ENCODE measurements at regions not wholly inside any gene's neighbourhood (a gene's known extent, or its start where the extent isn't known, plus 50 kb on each side); places are given as distances from the start of the nearest gene placed in this dataset.
A peak's percentile ranks its signal among the peaks of the same experiment; 100 is the strongest.
"Not testable (repeated sequence)": the region's sequence is repeated elsewhere in the genome, so short reads cannot be mapped to it uniquely, and the experiment has no call there.

- DNase-seq, result no peak
Measured at GRCh38 chrX:45557387-45557786, 356.7 kb upstream of the DIPK2B start.

DNA sequence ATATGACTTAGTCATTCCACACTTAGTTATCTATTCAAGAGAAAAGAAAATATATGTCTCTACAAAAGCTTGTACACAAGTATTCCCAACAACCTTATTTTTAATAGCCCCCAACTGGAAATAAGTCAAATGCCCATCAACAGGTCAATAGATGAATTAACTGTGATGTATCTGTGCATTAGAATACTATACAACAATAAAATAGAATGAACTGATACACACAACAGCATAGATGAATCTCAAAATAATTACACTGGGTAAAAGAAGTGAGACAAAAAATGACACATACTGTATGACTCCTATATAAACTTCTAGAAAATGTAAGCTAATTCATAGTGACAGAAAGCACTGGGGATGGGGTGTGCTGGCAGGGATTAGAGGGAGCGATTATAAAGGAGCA, 354.1 kb upstream of the DIPK2B start:
- no peak for DNase-seq

DNA sequence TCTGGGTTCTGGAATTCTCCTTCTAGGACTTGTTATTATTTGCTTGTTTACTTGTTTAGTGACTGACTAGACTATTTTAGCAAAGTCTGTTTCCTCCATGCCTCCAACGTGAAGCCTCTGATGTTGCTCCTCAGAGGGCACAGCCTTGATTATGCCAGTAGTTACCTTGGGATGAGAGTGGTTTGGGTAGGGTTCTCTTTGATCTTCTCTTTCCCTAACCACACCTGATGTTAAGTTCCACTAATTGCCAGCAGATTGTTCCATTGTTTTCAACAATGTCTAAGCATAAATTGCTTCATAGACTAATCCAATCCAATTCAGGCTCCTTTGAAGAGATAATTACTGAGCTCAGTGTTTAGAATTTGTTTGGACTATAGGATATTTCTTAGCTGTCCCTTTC, 352.7 kb upstream of the DIPK2B start:
- DNase-seq, result no peak

DNA sequence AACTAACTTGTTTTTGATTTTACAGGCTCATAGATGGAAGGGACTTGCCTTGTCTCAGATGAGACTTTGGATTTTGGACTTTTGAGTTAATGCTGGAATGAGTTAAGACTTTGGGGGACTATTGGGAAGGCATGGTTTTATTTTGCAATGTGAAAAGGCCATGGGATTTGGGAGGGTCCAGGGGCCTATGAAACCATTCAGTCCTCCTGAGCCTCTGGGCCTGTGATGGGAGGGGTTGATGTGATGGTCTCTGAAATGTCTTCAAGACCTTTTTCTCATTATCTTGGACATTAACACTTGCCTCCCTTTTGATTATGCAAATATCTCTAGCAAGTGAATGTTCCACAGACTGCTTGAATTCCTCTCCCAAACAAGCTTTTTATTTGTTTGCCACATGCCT, 346.0 kb upstream of the DIPK2B start:
- DNase-seq, result not testable (repeated sequence)

DNA sequence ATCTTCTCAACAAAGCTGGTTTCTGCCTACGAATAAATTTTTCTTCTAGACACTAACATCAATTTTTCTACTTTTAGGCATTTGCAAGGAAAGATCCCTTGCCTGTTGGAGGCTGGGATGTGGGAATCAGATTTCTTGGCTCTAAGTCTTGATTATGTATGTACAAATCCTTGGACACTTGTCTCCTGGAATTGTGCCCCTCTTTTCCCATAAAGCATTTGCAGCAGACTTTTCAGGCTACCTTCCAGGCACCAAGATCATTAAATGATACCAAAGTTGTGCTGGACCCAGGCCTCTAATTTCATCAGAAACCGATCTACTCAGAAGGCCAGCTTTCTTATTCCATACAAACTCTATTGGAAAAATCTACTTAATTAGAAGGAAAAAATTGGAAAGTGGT, 339.5 kb upstream of the DIPK2B start:
- DNase-seq, result no peak

- no peak for DNase-seq
Measured at GRCh38 chrX:45537936-45538335, 337.3 kb upstream of the DIPK2B start.

DNA sequence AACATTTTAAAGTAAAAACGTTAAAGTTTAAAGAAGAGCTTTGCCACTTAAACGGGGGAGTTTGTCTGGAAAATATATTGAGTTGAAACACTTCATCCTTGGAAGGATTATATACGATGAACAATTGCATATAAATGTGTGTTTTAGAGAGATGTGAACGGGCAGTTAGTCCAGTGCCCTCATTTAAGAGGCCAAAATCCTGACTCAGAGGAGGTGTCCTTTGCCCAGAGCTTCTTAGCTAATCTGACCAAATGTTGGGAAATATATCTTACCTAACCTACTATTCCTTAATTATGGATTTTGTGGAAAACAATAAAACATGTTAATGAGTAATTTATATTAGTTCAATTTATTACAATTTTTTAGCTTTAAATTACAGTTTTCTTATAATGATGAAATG, 327.2 kb upstream of the DIPK2B start:
- no peak for DNase-seq

DNA sequence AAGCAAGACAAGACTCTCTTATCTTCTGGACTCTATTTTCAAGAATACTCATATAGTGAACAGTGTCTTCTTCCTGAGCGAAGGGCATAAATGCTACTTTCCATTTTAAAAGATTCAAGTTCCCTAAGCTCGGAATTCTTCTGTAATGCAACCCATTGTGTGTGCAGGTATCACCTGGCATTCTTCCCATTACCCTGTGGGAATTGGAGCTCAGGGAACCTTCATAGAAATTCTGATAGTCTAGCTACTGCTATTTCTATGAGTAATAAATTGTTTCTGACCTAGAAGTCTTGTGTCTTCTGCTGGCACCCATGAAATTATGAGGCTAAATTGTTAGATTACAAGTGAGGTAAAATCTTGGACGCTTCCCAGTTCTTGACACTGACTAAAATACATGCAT, 324.1 kb upstream of the DIPK2B start:
- no peak for DNase-seq

DNA sequence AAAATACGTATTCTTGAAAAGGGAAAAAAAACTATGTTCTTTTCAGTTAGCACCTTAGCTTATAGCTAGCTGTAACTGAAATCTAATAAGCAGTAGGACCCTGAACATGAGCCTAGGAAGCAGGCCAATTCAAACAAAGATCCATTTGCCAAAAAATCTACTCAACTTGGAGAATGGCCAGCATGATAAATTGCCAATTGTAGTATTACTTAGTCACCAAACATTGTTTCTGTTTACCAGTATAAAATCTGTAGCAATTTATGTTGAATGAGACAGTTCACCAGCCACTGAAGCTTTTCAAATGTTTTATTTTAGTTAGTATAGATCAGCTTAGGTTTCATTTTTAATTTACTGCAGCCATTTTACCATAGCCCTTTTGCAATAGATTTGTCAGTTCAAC, 323.6 kb upstream of the DIPK2B start:
- DNase-seq, result no peak

GRCh38 chrX:45518552-45518951, 317.9 kb upstream of the DIPK2B start:
- DNase-seq, result no peak

GRCh38 chrX:45517090-45517973, 316.7 kb upstream of the DIPK2B start:
- no peak for DNase-seq

DNA sequence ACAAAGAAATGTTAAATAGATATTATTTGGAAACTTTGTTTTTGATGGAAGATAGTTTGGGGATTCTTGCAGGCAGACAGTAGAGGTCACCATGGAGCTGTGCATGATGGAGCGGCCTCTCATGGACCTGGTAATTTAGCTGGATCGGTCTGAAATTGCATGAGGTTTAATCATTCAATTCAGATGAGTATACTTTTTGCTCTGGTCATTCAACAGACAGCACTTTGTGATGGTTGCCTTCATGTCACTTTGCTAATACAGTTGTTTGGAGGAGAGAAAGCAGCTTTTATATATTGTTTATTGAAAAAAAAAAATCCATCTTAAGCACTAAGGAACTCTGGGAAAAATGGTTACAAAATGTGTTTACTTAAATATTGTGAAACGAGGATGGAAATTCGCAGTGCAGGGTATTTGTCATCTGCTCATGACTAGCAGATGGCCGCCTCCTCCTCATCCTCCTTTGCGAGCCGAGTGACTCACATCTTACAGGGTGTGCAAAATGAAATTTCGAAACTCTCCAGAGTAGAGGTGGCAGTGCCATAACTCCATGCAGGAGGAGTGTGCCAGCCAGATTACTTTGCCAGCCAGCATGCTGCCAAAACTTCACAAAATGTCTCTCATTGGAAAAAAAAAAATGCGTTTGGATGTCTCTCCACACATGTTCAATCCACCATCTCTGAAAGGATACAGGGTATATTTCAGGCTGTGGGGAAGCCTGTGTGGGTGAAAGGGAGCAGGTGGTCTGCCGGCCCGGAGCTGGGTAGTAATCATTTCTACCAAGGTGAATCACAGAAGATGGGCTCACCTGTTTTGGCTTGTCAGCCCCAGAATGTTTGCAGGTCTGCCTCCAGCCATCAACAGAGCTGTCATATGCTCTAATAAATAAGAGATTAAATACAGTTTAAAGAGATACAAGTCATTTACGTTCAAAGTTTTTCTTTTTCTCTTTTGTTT, 314.9 kb upstream of the DIPK2B start:
- DNase-seq, result peak; percentile 21

GRCh38 chrX:45513042-45513441, 312.4 kb upstream of the DIPK2B start:
- no peak for DNase-seq

DNA sequence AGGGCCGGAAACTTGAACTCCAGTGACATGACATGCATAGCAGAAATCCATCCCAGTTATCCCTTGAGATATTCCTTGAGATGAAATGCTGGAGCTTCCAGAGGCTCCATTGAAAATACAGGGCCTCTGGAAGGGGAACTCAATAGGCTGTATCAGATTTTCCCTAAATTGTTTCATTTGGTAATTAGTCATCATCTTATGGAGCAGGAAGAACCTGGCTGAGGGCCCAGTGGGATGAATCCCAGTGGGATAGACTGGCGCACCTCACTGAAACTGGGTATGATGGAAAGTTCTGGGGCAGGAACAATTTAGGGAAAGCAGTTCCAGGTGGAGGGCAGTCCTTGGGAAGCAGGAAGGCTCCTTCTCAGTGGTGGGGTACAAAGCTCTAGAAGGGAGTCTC, 307.8 kb upstream of the DIPK2B start:
- DNase-seq, result no peak

DNA sequence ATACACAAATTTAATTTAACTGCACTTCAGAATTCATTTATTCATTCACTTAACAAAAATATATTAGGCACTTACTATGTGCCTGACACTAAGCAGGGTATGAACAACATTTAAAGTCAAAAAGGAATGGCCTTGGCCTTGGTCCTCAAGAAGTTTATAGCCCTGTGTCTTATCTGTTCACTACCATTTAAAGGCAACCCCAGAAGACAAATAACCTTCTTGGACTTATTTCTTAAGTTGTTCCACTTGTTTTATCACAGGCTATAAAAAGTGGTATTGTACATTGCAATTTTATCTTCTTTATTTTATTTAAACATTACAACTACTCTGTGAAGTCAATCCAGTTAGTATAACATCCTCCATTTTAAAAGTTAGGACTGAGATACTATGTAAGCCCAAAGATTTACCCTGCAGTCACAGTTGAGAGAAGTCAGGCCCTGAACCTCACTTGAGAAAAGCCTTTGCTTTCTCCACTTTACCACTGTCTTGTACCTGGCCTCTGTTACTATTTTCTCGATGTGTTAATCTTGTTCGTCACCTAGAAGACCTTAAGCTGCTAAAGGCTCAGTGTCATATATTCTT, 305.6 kb upstream of the DIPK2B start:
- DNase-seq, result no peak

DNA sequence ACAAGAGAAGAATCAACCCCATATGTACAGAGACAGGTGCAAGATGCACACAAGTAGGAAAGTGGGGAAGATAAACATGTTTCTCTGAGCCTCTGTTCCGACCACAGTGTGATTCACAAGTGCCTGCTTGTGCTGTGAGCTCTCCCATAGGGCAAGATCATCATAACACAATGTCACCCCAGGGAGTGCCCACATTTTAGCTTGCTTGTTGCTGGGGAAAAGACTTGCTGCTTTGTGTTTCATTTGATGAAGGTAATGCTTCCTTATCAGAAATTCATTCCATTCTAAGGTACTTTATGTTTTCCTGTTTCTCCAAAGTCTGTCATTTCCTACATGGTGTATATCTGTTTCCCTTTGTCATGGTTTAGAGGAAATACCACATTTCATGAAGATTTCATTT, 304.5 kb upstream of the DIPK2B start:
- DNase-seq, result no peak

- not testable (repeated sequence) for DNase-seq
Measured at GRCh38 chrX:45503787-45504362, 303.2 kb upstream of the DIPK2B start.

DNA sequence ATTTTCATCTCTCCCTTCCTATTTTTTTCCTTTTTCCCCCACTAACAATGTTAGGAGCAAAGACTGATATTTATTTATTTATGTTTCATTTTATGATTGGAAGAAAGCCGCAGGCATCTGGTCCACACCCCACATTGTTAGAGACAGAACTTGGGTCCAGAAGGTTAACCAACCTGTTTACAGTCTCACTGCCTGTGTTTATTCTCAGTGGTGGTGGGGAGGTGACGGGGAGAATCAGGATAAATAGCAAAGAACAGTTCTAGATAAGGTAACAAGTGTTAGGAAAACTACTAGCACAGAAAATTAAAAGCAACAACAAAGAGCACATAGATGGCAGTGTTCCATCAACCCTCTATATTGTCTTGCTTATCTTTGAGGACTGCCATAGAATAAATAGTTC, 301.7 kb upstream of the DIPK2B start:
- DNase-seq, result no peak

- DNase-seq, result no peak
Measured at GRCh38 chrX:45497290-45497689, 296.6 kb upstream of the DIPK2B start.

DNA sequence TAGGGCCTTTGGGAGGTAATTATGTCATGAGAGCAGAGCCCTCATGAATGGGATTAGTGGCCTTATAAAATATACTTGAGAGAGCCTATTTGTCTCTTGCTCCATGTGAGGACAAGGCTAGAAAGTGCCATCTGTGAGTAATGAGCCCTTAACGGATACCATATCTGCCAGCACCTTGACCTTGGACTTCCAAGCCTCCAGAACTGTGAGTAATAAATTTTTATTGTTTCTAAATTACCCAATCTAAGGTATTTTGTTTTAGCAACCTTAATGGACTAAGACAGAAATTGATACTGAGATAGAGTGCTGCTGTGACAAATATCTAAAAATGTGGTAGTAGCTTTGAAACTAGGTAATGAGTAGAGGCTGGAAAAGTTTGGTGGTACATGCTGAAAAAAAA, 285.0 kb upstream of the DIPK2B start:
- no peak for DNase-seq

DNA sequence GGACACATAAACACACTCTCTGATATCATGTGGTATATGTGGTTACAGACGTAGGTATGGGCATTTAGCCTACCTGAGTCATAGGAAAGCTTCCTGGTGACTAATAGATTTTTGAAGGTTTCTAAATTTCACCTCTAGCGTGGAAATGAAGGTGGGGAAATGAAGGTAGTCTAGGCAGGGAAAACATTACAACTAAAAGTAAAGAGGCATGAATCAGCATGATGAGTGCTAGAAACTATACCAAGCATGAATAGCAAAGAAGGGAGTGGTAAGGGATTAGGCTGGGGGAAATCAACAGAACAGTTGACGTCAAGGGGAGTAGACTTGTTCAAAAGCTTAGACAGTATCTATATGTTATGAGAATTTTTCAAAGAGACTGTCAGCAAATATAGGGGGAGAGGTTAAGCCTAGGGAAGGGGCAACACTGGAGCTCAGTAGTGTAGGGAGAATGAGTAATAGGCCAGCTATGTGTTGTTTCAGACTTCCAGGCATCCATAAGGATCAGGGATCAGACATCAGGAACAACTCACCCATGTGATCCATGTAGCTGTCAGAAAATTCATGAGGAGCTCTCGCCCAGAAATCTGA, 279.3 kb upstream of the DIPK2B start:
- DNase-seq, result no peak

- no peak for DNase-seq
Measured at GRCh38 chrX:45479196-45479834, 278.6 kb upstream of the DIPK2B start.

Measured in skin of body (tissue), 1 donor.